G401 (cell line): ENCODE measurements at regions not wholly inside any gene's neighbourhood (a gene's known extent, or its start where the extent isn't known, plus 50 kb on each side); places are given as distances from the start of the nearest gene placed in this dataset.

Experiments used
- DNase-seq: peaks from one replicate; pipeline ENCODE4 v3.0.0-alpha.2; 2015; ENCODE audit warnings: low spot score
- in situ Hi-C: cut with HindIII; loops from 2 replicates; pipeline ENCODE4 v1.10.0; 2016; ENCODE audit warnings: low sequenced_read_pairs, mixed read lengths

- in situ Hi-C loops = no loop called here
- no peak for DNase-seq
Measured at GRCh38 chr2:49241501-49241900, 87.2 kb upstream of the FSHR start.

DNA sequence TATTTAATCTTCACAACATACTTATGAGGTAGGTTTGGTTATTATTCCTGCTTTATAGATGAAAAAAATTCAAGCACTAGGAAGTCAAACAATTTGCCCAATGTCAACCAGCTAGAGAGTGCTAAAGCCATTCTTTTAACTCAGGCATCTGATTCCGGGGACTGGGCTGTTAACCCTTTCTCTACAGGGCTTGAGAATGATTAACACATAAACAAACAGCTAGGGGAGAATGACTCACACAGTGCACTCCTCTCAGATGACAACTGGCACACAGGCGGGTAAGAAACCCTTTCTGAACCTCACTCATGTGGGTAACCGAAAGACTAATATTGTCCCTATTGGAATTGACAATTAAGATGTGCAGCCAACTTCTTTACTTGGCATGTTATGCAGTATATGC is 86.3 kb upstream of the FSHR start:
- in situ Hi-C loops = no loop called here
- DNase-seq = no peak

GRCh38 chr2:49238604-49238960 is 84.3 kb upstream of the FSHR start:
- in situ Hi-C loops = no loop called here
- no peak for DNase-seq

DNA sequence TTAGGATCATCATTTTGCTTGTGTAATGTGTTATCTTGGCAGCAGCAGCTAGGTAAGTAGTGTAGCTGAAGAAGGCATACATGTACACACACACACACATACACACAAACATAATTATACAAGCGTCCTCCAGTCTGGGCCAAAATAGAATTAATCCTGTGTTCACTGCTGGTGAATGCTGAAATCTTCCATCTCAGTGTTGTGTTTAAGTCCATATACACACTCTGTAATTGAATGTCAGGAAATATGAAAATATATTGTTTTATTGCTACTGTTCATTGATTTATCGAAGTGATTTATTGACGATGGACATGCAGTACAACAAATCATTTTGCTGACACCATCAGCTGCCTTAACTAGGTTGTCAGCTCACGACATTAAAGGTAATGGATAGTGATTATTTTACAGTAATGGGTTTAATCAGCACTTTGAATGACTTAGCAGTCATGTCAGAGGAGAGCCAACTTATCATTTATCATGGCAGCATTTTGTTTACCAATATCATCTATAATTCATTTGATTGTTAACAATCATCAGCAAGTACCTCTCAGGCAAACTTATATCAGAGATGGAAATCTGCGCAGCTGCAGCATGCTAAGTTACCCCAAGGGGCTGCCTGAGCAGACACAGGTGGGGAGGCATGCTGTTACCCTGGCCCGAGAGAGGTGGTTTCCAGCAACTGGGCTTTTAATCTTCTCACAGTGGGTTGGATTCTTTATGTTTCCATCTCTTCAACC is 83.7 kb upstream of the FSHR start:
- DNase-seq = no peak
- in situ Hi-C loops = no loop called here

DNA sequence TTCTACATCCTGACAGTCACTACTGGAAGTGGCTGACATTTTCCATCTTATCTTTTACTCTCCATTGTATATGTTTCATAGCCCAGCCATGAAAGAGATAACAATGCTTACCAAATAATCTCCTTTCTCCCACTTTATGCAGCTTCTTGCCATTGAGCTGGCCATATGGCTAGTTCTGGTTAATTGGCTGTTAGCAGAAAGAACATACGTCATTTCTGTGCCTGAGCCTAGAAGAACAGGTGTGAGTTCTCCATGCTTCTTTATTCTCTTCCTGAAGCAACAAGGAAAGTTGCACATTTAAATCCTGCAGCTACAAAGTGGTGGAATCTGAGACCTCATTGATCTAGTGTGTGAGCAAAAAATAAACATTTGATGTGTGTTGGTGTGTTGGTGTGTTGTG is 82.0 kb upstream of the FSHR start:
- in situ Hi-C loops = no loop called here
- peak; percentile 61 for DNase-seq

- in situ Hi-C loops = no loop called here
- no peak for DNase-seq
Measured at GRCh38 chr2:49226360-49226759, 72.0 kb upstream of the FSHR start.

GRCh38 chr2:49225126-49225525 is 70.8 kb upstream of the FSHR start:
- in situ Hi-C loops = no loop called here
- DNase-seq = no peak

DNA sequence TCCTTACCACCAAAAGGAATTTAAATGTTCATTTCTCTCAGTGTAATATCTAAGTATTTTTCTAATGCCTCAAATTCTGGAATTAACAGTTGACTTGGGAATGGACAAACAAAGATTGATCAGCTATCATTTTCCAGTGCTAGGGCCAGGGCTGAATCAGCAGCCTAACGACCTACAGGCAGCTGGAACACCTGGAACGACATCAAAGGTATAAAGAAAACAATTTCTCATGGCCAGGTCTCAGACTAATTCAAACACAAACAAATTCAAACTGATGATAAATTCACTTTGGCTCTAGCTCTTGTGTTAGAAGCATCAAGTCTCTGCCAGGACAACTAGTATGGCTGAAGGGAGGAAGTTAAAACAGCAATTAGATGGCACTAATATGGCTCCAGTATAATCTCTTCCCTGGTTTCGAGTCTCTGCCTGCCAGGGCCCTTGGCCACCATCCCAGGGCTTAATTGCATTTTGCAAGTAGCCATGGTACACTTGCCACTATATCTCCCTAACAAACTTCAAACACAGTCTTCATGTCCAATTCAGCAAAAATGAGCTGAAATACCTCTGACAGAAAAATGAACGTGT is 70.2 kb upstream of the FSHR start:
- DNase-seq = peak; percentile 17
- in situ Hi-C loops = no loop called here

DNA sequence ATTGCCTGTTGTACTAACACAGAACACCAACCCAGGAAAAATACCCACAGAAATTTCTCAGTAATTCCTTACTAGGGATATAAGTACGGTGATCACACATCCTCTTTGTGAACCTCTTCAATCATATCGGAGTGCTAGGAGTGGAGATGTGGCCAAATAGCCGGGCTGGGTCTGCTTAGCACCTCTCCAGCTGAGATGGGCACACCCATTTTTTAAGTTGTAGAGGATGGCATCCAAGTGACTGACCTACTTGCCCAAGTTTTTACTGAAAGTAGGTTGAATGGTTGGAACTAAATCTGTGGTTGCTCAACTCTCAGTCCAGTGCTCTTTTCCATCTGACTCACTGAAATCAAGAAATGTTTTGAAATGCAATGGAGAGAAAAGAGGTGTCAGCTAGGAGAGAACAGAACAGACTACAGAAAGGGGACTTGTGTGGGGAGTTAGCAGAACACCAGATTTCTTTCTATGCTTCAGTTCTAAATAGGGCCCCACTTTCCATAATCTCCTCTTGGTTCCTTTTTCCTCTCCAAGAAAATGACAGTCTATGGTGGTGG is 68.7 kb upstream of the FSHR start:
- DNase-seq = no peak
- in situ Hi-C loops = no loop called here

- DNase-seq = no peak
- in situ Hi-C loops = no loop called here
Measured at GRCh38 chr2:49219741-49220140, 65.4 kb upstream of the FSHR start.

DNA sequence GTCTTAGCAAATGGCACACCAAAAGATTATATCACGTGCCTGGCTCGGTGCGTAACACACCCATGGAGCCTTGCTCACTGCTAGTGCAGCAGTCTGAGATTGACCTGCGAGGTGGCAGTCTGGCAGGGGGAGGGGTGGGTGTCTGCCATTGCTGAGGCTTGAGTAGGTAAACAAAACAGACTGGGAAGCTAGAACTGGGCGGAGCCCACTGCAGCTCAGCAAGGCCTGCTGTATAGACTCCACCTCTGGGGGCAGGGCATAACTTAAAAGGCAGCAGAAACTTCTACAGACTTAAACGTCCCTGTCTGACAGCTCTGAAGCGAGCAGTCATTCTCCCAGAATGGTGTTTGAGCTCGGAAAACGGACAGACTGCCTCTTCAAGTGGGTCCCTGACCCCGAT is 55.9 kb upstream of the FSHR start:
- in situ Hi-C loops = no loop called here
- no peak for DNase-seq

- in situ Hi-C loops = no loop called here
- no peak for DNase-seq
Measured at GRCh38 chr2:49207204-49207603, 52.9 kb upstream of the FSHR start.
